ENCODE measurements at regions not wholly inside any gene's neighbourhood (a gene's known extent, or its start where the extent isn't known, plus 50 kb on each side); places are given as distances from the start of the nearest gene placed in this dataset.
"Not testable (repeated sequence)": the region's sequence is repeated elsewhere in the genome, so short reads cannot be mapped to it uniquely, and the experiment has no call there.

DNA sequence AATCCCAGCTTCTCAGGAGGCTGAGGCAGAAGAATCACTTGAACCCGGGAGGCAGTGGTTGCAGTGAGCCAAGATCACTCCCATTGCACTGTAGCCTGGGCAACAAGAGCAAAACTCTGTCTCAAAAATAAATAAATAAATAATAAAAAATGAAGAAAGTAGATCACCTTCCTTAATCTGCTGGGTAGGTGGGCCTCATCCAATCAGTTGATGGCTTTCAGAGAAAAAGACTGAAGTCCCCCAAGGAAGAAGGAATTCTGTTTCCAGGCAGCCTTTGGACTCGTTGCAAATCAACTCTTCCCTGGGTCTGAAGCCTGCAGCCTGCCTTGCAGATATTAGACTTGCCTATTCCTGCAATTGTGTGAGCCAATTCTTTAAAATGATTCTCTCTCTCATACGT, 136.5 kb downstream of the TFCP2L1 start:
- no peak for DNase-seq

DNA sequence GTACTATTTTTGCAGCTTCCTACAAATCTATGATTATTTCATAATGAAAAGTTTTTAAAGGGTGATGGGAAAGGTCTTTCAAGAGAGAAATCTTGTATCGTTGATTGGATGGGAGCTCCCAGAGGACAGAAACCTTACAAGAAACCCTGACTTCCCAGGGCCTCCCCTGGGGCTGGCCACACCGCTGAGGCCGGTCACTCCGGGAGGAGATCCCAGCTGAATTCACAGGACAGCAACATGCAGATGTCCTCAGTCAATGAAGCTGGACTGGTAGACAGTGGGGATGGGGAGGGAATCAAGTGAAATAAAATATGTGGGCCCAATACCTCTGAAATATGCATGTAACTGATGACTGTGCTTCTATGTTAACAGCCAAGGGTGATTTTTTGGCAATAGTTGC, 135.6 kb downstream of the TFCP2L1 start:
- no peak for DNase-seq

DNA sequence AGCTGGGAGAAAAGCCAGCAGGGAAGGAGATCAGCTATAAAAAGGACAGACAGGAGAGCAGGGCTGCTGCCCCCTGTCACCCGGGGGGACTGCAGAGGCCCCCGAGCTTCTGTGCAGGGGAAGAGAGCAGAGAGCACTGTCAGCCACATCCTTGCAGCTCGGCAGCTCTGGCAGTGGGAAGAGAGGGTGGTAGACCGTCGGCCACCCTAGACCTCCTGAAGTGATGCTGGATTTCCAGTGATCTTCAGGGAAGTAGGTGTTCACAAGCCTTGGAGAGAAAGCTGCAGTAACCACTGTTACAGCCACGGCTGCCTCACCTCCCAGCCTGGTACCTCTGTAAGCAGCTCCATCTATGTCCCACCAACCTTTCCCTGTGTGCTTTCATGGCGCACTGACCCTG, 134.9 kb downstream of the TFCP2L1 start:
- no peak for DNase-seq

DNA sequence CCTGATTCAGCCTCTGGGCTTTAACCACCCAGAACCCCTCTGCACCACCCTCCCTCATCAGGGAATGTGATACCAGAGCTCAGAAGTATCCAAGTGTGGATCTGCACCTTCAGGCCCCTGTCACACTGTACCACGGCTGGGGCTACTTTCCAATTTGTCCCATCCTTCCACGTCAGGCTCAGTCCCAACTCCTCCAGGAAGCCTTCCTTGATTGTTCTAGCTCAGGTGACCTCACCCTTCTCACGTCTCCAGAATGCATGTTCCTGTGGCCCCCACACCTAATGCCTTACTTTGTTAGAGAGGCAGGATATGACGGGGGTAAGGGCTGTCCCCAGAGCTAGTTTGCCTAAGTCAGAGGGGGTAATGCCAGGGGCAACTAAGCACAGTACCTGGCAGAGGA, 134.3 kb downstream of the TFCP2L1 start:
- no peak for DNase-seq

DNA sequence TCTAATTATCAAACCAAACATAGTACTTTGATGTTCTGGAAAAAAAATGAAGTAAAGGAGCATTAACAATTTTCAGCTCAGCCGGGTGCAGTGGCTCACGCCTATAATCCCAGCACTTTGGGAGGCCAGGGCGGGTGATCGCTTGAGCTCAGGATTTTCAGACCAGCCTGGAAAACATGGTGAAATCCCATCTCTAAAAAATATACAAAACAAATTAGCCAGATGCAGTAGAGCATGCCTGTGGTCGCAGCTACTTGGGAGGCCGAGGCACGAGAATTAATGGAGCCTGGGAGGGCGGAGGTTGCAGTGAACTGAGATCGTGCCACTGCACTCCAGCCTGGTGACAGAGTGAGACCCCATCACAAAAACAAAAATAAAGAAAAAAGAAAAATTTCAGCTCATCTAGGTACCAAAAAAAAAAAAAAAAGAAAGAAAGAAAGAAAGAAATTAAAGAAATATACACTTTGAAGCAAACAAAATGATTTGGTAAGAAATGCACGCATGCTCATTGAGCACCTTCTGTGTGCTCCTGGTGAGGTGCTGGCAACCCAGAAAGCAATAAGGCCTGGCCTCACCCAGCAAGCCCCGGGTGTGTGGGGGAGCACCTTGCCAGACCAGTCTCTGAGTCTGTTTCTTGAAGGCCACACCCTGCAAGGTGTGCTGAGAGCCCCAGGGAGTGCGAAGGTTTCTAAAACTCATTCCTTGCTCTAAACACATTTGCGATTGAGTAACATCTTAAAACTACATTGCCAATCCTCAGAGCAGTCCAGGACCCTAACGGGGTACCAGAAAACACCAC, 133.5 kb downstream of the TFCP2L1 start:
- no peak for DNase-seq

DNA sequence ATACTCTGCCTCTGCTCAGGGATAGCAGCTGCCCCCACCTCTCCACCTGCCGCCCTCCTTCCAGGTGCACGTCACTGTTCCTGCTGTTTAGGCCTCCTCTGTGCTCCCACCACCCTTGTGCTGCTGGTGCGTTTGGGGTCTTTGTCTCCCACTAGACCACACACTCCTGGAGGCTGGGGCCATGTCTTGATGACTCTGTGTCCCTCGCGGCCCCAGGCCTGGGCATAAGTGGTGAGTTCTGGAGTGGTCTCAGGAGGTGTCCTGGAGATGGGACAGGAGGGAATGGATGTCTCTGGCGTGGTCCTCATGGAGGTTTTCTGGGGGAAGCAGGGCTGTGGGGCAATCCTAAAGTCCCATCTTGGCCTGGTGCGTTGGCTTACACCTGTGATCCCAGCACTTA, 132.1 kb downstream of the TFCP2L1 start:
- no peak for DNase-seq

DNA sequence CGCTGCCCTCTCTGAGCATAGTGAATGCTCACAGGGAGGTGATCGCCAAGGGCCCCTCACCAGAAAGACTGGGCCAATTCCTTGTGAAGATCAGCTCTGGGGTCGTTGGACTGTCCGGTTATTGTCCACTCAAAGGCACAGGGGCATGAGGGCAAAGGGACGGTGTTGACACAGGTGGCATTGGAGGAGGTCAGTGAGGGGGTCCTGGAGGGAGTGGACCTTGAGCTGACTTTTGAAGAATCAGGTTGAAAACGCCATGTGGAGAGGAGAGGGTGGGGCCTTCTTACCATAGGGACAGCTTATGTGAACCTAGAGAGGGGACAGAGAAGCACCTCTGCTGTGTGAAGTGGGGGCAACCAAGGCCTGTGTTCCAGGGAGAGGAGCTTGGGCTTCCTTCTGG, 131.5 kb downstream of the TFCP2L1 start:
- DNase-seq, result no peak

DNA sequence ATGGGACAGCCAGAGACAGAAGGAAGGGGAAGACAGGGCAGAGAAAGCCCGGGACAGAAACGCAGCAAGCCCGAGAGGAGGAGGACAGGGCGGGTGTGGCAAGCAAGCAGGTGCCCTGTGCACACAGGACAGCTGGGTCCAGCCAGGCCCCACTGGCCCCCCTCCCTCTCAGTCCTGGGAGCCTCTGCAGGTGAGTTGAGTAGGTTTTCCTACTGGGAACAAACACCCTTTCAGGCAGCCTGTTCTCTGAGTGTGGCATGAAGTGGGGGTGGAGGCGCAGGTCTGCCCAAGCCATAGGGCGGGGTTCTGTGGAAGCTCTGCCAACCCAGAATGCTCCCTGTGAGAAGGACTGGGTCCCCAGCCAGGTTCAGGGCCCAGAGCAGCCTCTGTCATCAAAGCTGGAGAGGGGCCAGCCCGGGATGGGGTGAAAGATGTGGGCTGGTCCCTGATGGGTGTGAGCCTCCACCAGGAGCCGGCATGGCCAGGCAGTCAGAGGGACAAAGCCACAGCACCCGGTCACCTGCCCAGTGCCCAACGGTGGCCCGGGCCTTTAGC, 129.4 kb downstream of the TFCP2L1 start:
- no peak for DNase-seq

DNA sequence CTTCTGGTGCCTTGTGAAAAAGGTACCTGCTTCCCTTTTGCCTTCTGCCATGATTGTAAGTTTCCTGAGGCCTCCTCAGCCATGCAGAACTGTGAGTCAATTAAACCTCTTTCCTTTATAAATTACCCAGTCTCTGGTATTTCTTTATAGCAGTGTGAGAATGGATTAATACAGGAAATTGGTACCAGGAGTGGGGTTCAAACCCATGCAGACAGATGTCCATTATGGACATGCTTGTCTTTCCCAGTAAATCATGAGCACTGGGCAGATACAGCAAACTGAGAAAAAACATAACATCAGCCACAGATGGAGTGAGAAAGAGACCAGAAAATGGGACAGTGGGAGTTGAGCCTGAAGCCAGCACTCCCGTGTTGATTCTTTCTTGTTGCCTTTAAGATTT, 127.5 kb downstream of the TFCP2L1 start:
- DNase-seq, result not testable (repeated sequence)

DNA sequence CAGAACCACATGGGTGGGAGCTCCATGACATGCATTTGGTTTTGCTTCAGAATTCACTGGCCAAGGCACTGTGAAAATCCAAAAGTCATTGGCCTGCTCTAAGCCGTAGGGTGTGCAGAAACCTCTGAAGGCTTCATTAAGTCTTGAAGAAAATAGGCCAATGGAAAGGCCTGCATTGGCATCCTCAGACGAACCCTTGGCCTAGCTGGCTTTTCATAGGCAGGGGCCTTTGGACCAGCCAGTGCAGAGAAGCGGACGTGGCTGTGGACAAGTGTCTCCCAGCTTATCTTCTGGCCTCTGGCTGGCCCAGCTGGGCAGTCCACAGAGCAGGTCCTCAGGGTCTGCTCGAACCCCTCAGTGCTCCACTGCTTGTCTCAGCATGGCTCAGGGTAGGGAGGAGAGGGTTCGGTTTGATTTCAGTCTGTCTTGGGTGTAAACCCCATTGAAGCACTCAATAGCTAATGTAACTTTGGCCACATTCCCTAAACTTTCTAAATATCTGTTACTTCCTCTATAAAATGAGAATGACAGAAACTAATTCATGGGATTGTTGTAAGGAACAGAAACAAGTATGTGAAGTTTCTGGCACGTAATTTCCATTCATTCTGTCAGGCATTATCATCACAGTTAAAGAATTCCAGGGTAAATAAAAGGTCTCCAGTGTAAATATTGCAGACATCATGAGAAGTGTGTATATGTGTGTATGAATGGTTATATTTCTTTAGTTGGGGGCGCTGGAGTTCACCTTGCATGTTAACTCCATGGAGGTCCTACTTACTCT, 125.5 kb downstream of the TFCP2L1 start:
- DNase-seq, result no peak

DNA sequence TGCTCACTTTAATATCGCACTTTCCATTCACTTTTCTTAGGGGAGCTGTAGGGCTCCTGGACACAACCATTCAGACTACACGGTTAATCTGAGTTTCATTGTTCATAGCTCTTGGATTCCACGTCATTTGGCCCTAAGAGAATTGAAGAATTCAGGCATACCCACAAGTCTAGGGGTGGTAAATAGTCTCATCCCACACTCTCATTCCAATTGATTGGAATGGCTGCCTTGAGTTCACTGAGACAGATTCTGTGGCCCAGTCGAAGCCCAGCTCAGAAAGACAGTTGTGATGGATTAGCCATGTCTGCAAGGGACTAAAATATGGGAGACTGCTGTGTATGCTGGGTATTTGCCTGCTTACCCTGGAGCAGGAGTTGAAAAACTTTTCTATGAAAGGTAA, 124.6 kb downstream of the TFCP2L1 start:
- no peak for DNase-seq

DNA sequence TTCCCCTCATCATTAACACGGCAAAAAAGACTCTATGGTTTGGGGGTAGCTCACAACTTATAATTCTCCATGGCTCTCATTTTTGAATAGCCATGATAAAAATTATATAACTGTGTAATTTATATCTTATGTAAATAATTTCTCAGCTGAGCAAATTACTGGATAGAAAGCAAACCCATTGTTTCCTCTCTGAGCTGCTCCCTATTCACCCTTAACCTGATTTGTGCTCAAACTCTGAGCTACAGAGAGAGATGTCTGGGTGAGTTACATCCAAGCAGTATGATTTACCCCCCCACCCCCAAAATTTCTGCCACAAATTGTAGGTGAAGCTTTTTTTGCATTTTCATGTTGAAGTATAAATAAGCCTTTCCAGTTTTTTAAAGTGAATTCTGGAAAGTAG, 123.7 kb downstream of the TFCP2L1 start:
- DNase-seq, result no peak

DNA sequence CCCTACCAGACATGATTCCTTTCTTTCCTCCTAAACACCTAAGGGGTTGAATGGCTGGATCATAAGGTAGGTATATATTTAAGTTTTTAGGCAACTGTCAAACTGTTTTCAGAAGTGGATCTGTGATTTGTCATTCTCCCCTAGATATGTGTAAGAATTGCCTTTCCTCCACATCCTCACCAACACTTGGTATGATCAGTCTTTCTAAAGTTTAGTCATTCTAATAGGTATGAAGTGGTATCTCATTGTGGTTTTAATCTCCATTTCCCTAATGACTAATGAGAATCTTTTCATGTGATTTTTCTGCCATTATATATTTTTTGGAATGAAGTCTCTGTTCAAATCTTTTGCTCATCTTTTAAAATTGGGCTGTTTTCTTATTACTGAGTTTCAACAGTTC, 122.1 kb downstream of the TFCP2L1 start:
- DNase-seq, result no peak

DNA sequence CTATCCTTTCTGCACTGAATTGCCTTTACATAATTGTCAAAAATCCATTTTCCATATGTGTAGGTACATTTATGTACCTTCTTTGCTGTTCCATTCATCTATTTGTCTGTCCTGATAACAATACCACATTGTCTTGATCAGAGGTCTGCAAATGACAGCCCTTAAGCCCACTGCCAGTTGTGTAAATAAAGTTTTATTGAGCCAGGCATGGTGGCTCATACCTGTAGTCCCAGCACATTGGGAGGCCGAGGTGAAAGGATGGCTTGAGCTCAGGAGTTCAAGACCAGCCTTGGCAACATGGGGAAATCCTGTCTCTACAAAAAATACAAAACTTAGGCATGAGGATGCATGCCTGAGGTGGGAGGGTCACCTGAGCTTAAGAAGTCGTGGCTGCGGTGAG, 121.0 kb downstream of the TFCP2L1 start:
- no peak for DNase-seq

DNA sequence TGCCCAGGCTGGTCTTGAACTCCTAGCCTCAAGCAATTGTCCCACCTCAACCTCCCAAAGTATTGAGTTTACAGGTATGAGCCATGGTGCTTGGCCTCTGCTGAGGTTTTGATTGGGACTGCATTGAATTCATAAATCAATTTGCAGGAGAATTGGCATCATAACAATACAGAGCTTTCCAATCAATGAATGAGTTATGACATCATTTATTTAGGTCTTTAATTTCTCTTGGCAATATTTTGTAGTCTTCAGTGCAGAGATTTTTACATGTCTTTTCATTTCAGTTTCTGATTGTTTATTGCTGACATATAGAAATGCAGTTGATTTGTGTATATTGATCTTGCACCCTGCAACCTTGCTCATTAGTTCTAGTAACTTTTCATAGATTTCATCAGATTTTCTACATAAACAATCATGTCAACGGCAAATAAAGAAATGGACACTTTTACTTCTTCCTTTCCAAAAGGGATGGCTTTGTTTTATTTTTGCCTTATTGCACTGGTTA, 119.9 kb downstream of the TFCP2L1 start:
- no peak for DNase-seq
